ENCODE measurements at regions not wholly inside any gene's neighbourhood (a gene's known extent, or its start where the extent isn't known, plus 50 kb on each side); places are given as distances from the start of the nearest gene placed in this dataset.
"Not testable (repeated sequence)": the region's sequence is repeated elsewhere in the genome, so short reads cannot be mapped to it uniquely, and the experiment has no call there.

DNA sequence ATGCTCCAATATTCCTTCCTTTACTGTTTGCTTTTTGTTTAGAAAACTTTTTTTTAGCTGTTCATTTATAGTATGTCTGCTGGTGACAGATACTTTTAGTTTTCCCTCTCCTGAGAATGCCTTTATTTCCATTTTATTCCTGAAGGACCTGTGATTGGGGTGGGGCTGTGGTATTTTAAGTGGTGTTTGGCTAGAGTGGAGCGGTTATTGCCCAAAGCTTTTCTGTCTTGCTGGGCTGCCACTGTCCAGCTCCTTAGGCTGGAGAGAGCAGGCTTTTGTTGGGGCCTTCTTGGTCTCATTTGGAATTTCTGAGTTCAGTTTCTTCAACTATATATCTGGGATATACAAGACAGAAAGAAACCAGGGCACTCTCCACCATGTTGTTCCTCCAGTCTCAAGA, 160.0 kb upstream of the PLGLB2 start:
- H3K4me2 ChIP-seq (ENCODE audit: insufficient read depth, low read length); BruUV-seq (replicated peaks); CTCF ChIA-PET; H3K79me2 ChIP-seq (ENCODE audit: control insufficient read depth, insufficient read depth, low read length); H3K4me1 ChIP-seq (ENCODE audit: control insufficient read depth, extremely low read depth, insufficient read depth, low read length); dilution Hi-C loops (cut with MboI; ENCODE audit: extremely low pct_ligation_motif_present, low sequenced_read_pairs); H3K27me3 ChIP-seq (ENCODE audit: control insufficient read depth in 2 of 2, insufficient read depth in 2 of 2, low read length in 2 of 2); intact Hi-C loops (cut with micrococcal nuclease); H3K4me3 ChIP-seq (replicated peaks in 1 of 3; ENCODE audit: insufficient read depth in 1 of 3, low read depth in 1 of 3, low read length in 3 of 3); H3K9ac ChIP-seq (replicated peaks; ENCODE audit: extremely low read depth, insufficient read depth, low read length); H3K27ac ChIP-seq (ENCODE audit: insufficient read depth, low read depth, low read length); H4K20me1 ChIP-seq (replicated peaks; ENCODE audit: control insufficient read depth, extremely low read depth, insufficient read depth, low read length); H2AFZ ChIP-seq (ENCODE audit: low read depth, low read length); POLR2A ChIA-PET; DNase-seq (ENCODE audit: low read depth, low spot score); H3K36me3 ChIP-seq (ENCODE audit: control insufficient read depth in 2 of 2, extremely low read depth in 1 of 2, insufficient read depth in 2 of 2, low read length in 2 of 2); H3K9me3 ChIP-seq (replicated peaks; ENCODE audit: control insufficient read depth, insufficient read depth, low read length); FAIRE-seq; H3K9me1 ChIP-seq (replicated peaks; ENCODE audit: control insufficient read depth, extremely low read depth, insufficient read depth, low read length): not testable (repeated sequence)

DNA sequence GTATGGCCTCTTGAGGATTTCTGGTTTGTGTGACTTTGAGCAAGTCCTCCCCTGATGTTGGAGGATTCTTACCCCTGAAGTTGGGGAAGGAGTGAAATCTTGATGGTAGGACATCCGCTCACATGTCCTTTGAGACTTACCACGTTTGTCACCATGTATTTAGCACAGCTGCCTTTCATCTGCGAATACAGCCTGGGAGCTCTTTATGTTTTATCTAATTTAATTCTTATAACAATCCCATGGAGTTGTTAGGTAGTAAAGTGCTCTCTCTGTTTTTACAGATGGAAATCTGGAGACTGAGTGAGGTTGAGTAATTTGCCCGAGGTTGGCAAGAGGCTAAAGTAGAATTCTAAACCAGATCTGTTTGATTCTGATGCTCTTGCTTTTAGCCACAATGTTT, 154.9 kb upstream of the PLGLB2 start:
- BruUV-seq (replicated peaks); dilution Hi-C loops (cut with MboI; ENCODE audit: extremely low pct_ligation_motif_present, low sequenced_read_pairs); H3K4me2 ChIP-seq (ENCODE audit: insufficient read depth, low read length); H3K36me3 ChIP-seq (ENCODE audit: control insufficient read depth in 2 of 2, extremely low read depth in 1 of 2, insufficient read depth in 2 of 2, low read length in 2 of 2); H3K9ac ChIP-seq (replicated peaks; ENCODE audit: extremely low read depth, insufficient read depth, low read length); intact Hi-C loops (cut with micrococcal nuclease); H2AFZ ChIP-seq (ENCODE audit: low read depth, low read length); CTCF ChIA-PET; H3K9me1 ChIP-seq (replicated peaks; ENCODE audit: control insufficient read depth, extremely low read depth, insufficient read depth, low read length); POLR2A ChIA-PET; H4K20me1 ChIP-seq (replicated peaks; ENCODE audit: control insufficient read depth, extremely low read depth, insufficient read depth, low read length); H3K27me3 ChIP-seq (ENCODE audit: control insufficient read depth in 2 of 2, insufficient read depth in 2 of 2, low read length in 2 of 2); H3K4me3 ChIP-seq (replicated peaks in 1 of 3; ENCODE audit: insufficient read depth in 1 of 3, low read depth in 1 of 3, low read length in 3 of 3); H3K27ac ChIP-seq (ENCODE audit: insufficient read depth, low read depth, low read length); DNase-seq (ENCODE audit: low read depth, low spot score); H3K9me3 ChIP-seq (replicated peaks; ENCODE audit: control insufficient read depth, insufficient read depth, low read length); FAIRE-seq; H3K79me2 ChIP-seq (ENCODE audit: control insufficient read depth, insufficient read depth, low read length): not testable (repeated sequence)
- H3K4me1 ChIP-seq (ENCODE audit: control insufficient read depth, extremely low read depth, insufficient read depth, low read length), result peaks cover 11% of the 10 kb centered on the region

GRCh38 chr2:87593784-87594610, 153.9 kb upstream of the PLGLB2 start:
- H3K4me2 ChIP-seq (ENCODE audit: insufficient read depth, low read length); H3K27me3 ChIP-seq (ENCODE audit: control insufficient read depth in 2 of 2, insufficient read depth in 2 of 2, low read length in 2 of 2); H4K20me1 ChIP-seq (replicated peaks; ENCODE audit: control insufficient read depth, extremely low read depth, insufficient read depth, low read length); dilution Hi-C loops (cut with MboI; ENCODE audit: extremely low pct_ligation_motif_present, low sequenced_read_pairs); H3K79me2 ChIP-seq (ENCODE audit: control insufficient read depth, insufficient read depth, low read length); H3K9ac ChIP-seq (replicated peaks; ENCODE audit: extremely low read depth, insufficient read depth, low read length); H2AFZ ChIP-seq (ENCODE audit: low read depth, low read length); intact Hi-C loops (cut with micrococcal nuclease); H3K36me3 ChIP-seq (ENCODE audit: control insufficient read depth in 2 of 2, extremely low read depth in 1 of 2, insufficient read depth in 2 of 2, low read length in 2 of 2); POLR2A ChIA-PET; CTCF ChIA-PET; H3K9me3 ChIP-seq (replicated peaks; ENCODE audit: control insufficient read depth, insufficient read depth, low read length); H3K9me1 ChIP-seq (replicated peaks; ENCODE audit: control insufficient read depth, extremely low read depth, insufficient read depth, low read length); H3K4me3 ChIP-seq (replicated peaks in 1 of 3; ENCODE audit: insufficient read depth in 1 of 3, low read depth in 1 of 3, low read length in 3 of 3): not testable (repeated sequence)
- DNase-seq (ENCODE audit: low read depth, low spot score) (peak; percentile 89), FAIRE-seq (peak; percentile 96)
- Histone ChIP-seq H3K27ac (ENCODE audit: insufficient read depth, low read depth, low read length) (peak overlapping the region; percentile 51), H3K4me1 (ENCODE audit: control insufficient read depth, extremely low read depth, insufficient read depth, low read length) (peaks cover 11% of the 10 kb centered on the region)
- BruUV-seq (replicated peaks), result TSS peak; percentile 14

DNA sequence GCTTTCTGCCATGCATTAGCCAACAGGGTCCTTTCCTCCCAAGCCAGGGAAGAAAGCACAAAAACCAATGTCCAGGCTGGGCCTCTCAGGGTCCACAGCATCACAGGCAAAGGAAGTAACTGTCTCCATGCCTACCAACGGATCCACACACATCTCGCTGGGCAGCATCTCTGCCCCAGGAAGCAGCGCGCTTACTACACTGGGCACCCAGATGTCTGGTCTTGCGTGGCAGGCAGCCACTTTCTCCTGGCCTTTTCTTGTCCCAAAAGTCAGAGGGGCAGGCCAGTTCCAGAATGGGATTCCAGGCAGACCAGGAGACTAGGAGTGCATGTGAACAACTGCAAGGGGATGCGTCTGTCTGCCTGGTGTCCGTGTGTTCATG, 153.3 kb upstream of the PLGLB2 start:
- DNase-seq (ENCODE audit: low read depth, low spot score) (peak; percentile 23), FAIRE-seq (peak; percentile 70)
- H2AFZ ChIP-seq (ENCODE audit: low read depth, low read length); H3K4me3 ChIP-seq (replicated peaks in 1 of 3; ENCODE audit: insufficient read depth in 1 of 3, low read depth in 1 of 3, low read length in 3 of 3); H3K9ac ChIP-seq (replicated peaks; ENCODE audit: extremely low read depth, insufficient read depth, low read length); H3K4me2 ChIP-seq (ENCODE audit: insufficient read depth, low read length); CTCF ChIA-PET; BruUV-seq (replicated peaks); H3K36me3 ChIP-seq (ENCODE audit: control insufficient read depth in 2 of 2, extremely low read depth in 1 of 2, insufficient read depth in 2 of 2, low read length in 2 of 2); intact Hi-C loops (cut with micrococcal nuclease); H3K9me3 ChIP-seq (replicated peaks; ENCODE audit: control insufficient read depth, insufficient read depth, low read length); H3K27me3 ChIP-seq (ENCODE audit: control insufficient read depth in 2 of 2, insufficient read depth in 2 of 2, low read length in 2 of 2); dilution Hi-C loops (cut with MboI; ENCODE audit: extremely low pct_ligation_motif_present, low sequenced_read_pairs); POLR2A ChIA-PET; H3K9me1 ChIP-seq (replicated peaks; ENCODE audit: control insufficient read depth, extremely low read depth, insufficient read depth, low read length); H3K79me2 ChIP-seq (ENCODE audit: control insufficient read depth, insufficient read depth, low read length); H4K20me1 ChIP-seq (replicated peaks; ENCODE audit: control insufficient read depth, extremely low read depth, insufficient read depth, low read length): not testable (repeated sequence)
- Histone ChIP-seq H3K27ac (ENCODE audit: insufficient read depth, low read depth, low read length) (peak overlapping the region; percentile 45), H3K4me1 (ENCODE audit: control insufficient read depth, extremely low read depth, insufficient read depth, low read length) (peaks cover 11% of the 10 kb centered on the region)
